Esophagus muscularis mucosa (tissue), 4 donors: ENCODE measurements at regions not wholly inside any gene's neighbourhood (a gene's known extent, or its start where the extent isn't known, plus 50 kb on each side); places are given as distances from the start of the nearest gene placed in this dataset.
"Not testable (repeated sequence)": the region's sequence is repeated elsewhere in the genome, so short reads cannot be mapped to it uniquely, and the experiment has no call there.

Experiments used
- CTCF ChIP-seq, 3 experiments: fragments of 200-600 bp in 2 of 3; fragments of 450-650 bp in 1 of 3; sonication (generic) in 2 of 3; IDR thresholded peaks; one replicate each; pipeline ENCODE4 v1.5.1; 2017 to 2019; ENCODE audit warnings: antibody characterized with exemption in 3 of 3, mild to moderate bottlenecking in 2 of 3, moderate library complexity in 1 of 3
- EP300 ChIP-seq: sonication (generic); formaldehyde crosslinking; IDR thresholded peaks from one replicate; pipeline ENCODE4 v1.6.1; 2017; ENCODE audit warnings: antibody characterized with exemption
- POLR2A ChIP-seq: fragments of 450-650 bp; IDR thresholded peaks from one replicate; pipeline ENCODE4 v1.6.1; 2017; ENCODE audit warnings: antibody characterized with exemption, moderate library complexity, mild to moderate bottlenecking, low read depth
- POLR2AphosphoS5 ChIP-seq, 2 donors: sonication (generic); formaldehyde crosslinking; IDR thresholded peaks; one replicate each; pipeline ENCODE4 v1.6.1; 2017; ENCODE audit warnings: antibody characterized with exemption in 2 of 2

- not testable (repeated sequence) for TF ChIP-seq POLR2A; CTCF (IDR thresholded peaks at IDR 0.05); POLR2AphosphoS5 (IDR thresholded peaks at IDR 0.05); EP300
Observed at GRCh38 chr15:20767943-20768342, 98.2 kb downstream of the POTEB2 start.
